PFSK-1 (cell line): ENCODE measurements at regions not wholly inside any gene's neighbourhood (a gene's known extent, or its start where the extent isn't known, plus 50 kb on each side); places are given as distances from the start of the nearest gene placed in this dataset.

Experiments used
- FOXP2 ChIP-seq: optimal IDR thresholded peaks from 2 replicates; pipeline ENCODE3; 2011; ENCODE audit warnings: borderline replicate concordance, control low read depth, inconsistent platforms; ENCODE audit not compliant: insufficient read depth; ENCODE audit errors: extremely low read length, extremely low read depth
- POLR2AphosphoS5 ChIP-seq: IDR thresholded peaks from 2 replicates; pipeline ENCODE4 v1.6.1; 2012; ENCODE audit warnings: low read depth, mild to moderate bottlenecking, control low read depth, low read length, moderate library complexity
- REST ChIP-seq, 2 experiments: IDR thresholded peaks; 2 replicates each; pipeline versions ENCODE4 v1.6.1 to v1.8.0; 2011 to 2012; ENCODE audit warnings: low read depth in 2 of 2, low read length in 2 of 2, control low read depth in 1 of 2, inconsistent platforms in 1 of 2, mild to moderate bottlenecking in 1 of 2, moderate library complexity in 1 of 2; ENCODE audit not compliant: insufficient read depth in 1 of 2
- SIN3A ChIP-seq: IDR thresholded peaks from 2 replicates; pipeline ENCODE4 v1.6.1; 2012; ENCODE audit warnings: mild to moderate bottlenecking, low read length, moderate library complexity, borderline replicate concordance; ENCODE audit not compliant: insufficient read depth
- TAF1 ChIP-seq: IDR thresholded peaks from 2 replicates; pipeline ENCODE4 v1.6.1; 2012; ENCODE audit warnings: low read length, control low read depth, borderline replicate concordance; ENCODE audit not compliant: insufficient read depth

GRCh38 chrX:39507617-39508299 lies 590.0 kb downstream of the BCOR start:
- TF ChIP-seq POLR2AphosphoS5 (no peak), FOXP2 (no peak), TAF1 (no peak), SIN3A (no peak), REST (IDR thresholded peaks at IDR 0.05; ENCODE audit: insufficient read depth in 1 of 2, low read depth in 2 of 2, low read length in 2 of 2) (no peak)

GRCh38 chrX:39508300-39508692 lies 589.5 kb downstream of the BCOR start:
- TF ChIP-seq TAF1 (no peak), FOXP2 (no peak), REST (IDR thresholded peaks at IDR 0.05; ENCODE audit: insufficient read depth in 1 of 2, low read depth in 2 of 2, low read length in 2 of 2) (no peak), POLR2AphosphoS5 (no peak), SIN3A (no peak)

- TF ChIP-seq FOXP2 (no peak), TAF1 (no peak), POLR2AphosphoS5 (no peak), SIN3A (no peak), REST (IDR thresholded peaks at IDR 0.05; ENCODE audit: insufficient read depth in 1 of 2, low read depth in 2 of 2, low read length in 2 of 2) (no peak)
Measured at GRCh38 chrX:39509157-39509556, 588.6 kb downstream of the BCOR start.

GRCh38 chrX:39513836-39514235 lies 583.9 kb downstream of the BCOR start:
- TF ChIP-seq POLR2AphosphoS5 (no peak), TAF1 (no peak), REST (IDR thresholded peaks at IDR 0.05; ENCODE audit: insufficient read depth in 1 of 2, low read depth in 2 of 2, low read length in 2 of 2) (no peak), FOXP2 (no peak), SIN3A (no peak)

- TF ChIP-seq REST (IDR thresholded peaks at IDR 0.05; ENCODE audit: insufficient read depth in 1 of 2, low read depth in 2 of 2, low read length in 2 of 2): no peak
- no peak for TF ChIP-seq FOXP2
- no peak for TF ChIP-seq TAF1
- TF ChIP-seq SIN3A: no peak
Measured at GRCh38 chrX:39514801-39515200, 583.0 kb downstream of the BCOR start.
